GM12865 (cell line): ENCODE measurements at regions not wholly inside any gene's neighbourhood (a gene's known extent, or its start where the extent isn't known, plus 50 kb on each side); places are given as distances from the start of the nearest gene placed in this dataset.
A peak's percentile ranks its signal among the peaks of the same experiment; 100 is the strongest.

Experiments used
- DNase-seq: peaks from one replicate; pipeline ENCODE4 v3.0.0; 2010; ENCODE audit warnings: low read depth
- H3K4me3 ChIP-seq: 2 replicates; pipeline ENCODE4 v1.5.1; 2011; ENCODE audit warnings: mild to moderate bottlenecking, low read depth, low read length, control low read depth
- CTCF ChIP-seq: IDR thresholded peaks from 2 replicates; pipeline ENCODE4 v1.5.1; 2011; ENCODE audit warnings: low read length, control low read depth, low read depth, inconsistent platforms; ENCODE audit not compliant: insufficient read depth; ENCODE audit errors: missing control alignments

- DNase-seq = no peak
- TF ChIP-seq CTCF = no peak
- H3K4me3 ChIP-seq = no peak overlapping the region
Observed at GRCh38 chr4:22077571-22077970, 129.0 kb upstream of the KCNIP4 start.

GRCh38 chr4:22072726-22073125, 124.2 kb upstream of the KCNIP4 start:
- no peak for DNase-seq
- TF ChIP-seq CTCF = no peak
- H3K4me3 ChIP-seq = no peak overlapping the region

- no peak for DNase-seq
Observed at GRCh38 chr4:22072240-22072639, 123.7 kb upstream of the KCNIP4 start.

GRCh38 chr4:22071749-22072148, 123.2 kb upstream of the KCNIP4 start:
- DNase-seq = peak; percentile 46
- H3K4me3 ChIP-seq = no peak overlapping the region
- no peak for TF ChIP-seq CTCF

More at GRCh38 chr4:22072240-22072639, 123.7 kb upstream of the KCNIP4 start:
- no peak for TF ChIP-seq CTCF
- no peak overlapping the region for H3K4me3 ChIP-seq

GRCh38 chr4:22070256-22070655, 121.7 kb upstream of the KCNIP4 start:
- H3K4me3 ChIP-seq = no peak overlapping the region
- no peak for DNase-seq
- no peak for TF ChIP-seq CTCF

- H3K4me3 ChIP-seq = no peak overlapping the region
- TF ChIP-seq CTCF = no peak
- no peak for DNase-seq
Observed at GRCh38 chr4:22063613-22064012, 115.0 kb upstream of the KCNIP4 start.

- no peak for DNase-seq
- H3K4me3 ChIP-seq = no peak overlapping the region
- TF ChIP-seq CTCF = no peak
Observed at GRCh38 chr4:22062676-22063075, 114.1 kb upstream of the KCNIP4 start.
